Right atrium auricular region (tissue), 2 donors: ENCODE measurements at regions not wholly inside any gene's neighbourhood (a gene's known extent, or its start where the extent isn't known, plus 50 kb on each side); places are given as distances from the start of the nearest gene placed in this dataset.

Source experiments
- DNase-seq: peaks from one replicate; pipeline ENCODE4 v3.0.0-alpha.2; 2019; ENCODE audit warnings: low spot score
- H3K27ac ChIP-seq, 2 donors: fragments of 200-600 bp; sonication (generic); 1 replicate in 1 of 2; 2 replicates in 1 of 2; pipeline ENCODE4 v1.5.1; 2016 to 2019
- H3K27me3 ChIP-seq, 2 donors: fragments of 200-600 bp; sonication (generic); one replicate each; pipeline versions ENCODE4 v1.5.1 to v1.6.0; 2017 to 2019
- H3K36me3 ChIP-seq: fragments of 200-600 bp; sonication (generic); one replicate; pipeline ENCODE4 v1.5.1; 2016
- H3K4me1 ChIP-seq, 2 donors: fragments of 200-600 bp; sonication (generic); one replicate each; pipeline versions ENCODE4 v1.5.1 to v1.6.0; 2017 to 2019
- H3K4me3 ChIP-seq, 2 donors: fragments of 200-600 bp; sonication (generic); 1 replicate in 1 of 2; 2 replicates in 1 of 2; pipeline ENCODE4 v1.5.1; 2017 to 2019; ENCODE audit warnings: mild to moderate bottlenecking in 1 of 2, moderate library complexity in 1 of 2
- H3K9me3 ChIP-seq, 2 donors: fragments of 200-600 bp; sonication (generic); one replicate each; pipeline ENCODE4 v1.5.1; 2019
- CTCF ChIP-seq, 2 donors: fragments of 200-600 bp; sonication (generic); IDR thresholded peaks; one replicate each; pipeline ENCODE4 v1.5.1; 2019; ENCODE audit warnings: antibody characterized with exemption in 2 of 2

DNA sequence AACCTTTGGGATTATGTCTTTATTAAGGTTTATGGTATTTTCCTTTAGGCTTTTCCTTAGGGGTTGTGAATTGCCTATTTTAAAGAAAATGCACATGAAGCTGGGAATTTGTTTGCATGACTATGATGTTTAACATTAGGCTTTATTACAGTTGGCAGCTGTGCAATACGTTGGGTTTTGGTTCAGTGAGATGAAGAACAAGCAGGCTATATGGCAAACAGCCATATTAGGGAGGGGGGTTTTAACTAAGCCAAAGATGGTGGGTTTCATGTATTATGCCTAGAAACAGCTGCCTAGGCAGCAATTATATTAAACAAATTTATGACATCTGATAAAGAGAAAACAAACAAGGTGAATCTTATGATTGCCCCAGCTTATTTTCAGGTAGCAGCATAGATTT is 880.8 kb downstream of the FAM181B start:
- no peak for DNase-seq
- Histone ChIP-seq H3K4me1 (no peaks in the 10 kb centered on the region), H3K27me3 (no peaks in the 10 kb centered on the region), H3K27ac (no peak overlapping the region), H3K4me3 (no peak overlapping the region), H3K36me3 (no peaks in the 10 kb centered on the region), H3K9me3 (no peaks in the 10 kb centered on the region)
- no peak for TF ChIP-seq CTCF (IDR thresholded peaks at IDR 0.05)

DNA sequence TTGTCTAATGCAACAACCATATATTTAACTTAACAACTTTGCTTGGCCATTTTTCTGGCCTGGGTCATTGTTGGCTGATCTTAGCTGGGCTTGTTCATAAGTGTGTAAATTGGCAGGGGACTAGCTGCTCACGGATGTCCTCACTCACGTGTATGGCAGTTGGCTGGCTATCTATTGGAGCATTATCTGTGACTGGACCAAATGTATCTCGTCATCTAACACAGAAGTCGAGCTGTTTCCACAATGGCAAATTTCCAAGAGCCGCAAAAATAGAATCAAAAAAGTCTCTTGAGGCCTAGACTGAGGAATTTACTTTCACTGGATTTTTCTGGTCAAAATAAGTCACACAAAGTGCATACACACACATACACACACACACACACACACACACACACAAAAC is 893.3 kb downstream of the FAM181B start:
- H3K27ac ChIP-seq, result no peak overlapping the region
- no peak for TF ChIP-seq CTCF (IDR thresholded peaks at IDR 0.05)

DNA sequence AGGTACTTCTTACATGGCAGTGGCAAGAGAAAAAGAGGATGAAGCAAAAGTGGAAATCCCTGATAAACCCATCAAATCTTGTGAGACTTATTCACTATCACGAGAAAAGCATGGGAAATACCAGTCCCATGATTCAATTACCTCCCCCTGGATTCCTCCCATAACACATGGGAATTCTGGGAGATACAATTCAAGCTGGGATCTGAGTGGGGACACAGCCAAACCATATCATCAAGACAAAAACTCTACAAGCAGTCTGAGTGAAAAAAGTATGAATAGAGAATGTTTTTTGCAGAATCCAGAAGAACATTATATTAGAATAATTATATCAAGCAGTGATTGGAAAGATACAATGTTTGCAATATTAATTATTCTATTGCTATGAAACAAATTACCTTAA is 893.7 kb downstream of the FAM181B start:
- no peak for DNase-seq

More for the DNA sequence above, 893.3 kb downstream of the FAM181B start:
- H3K4me1 ChIP-seq, result no peaks in the 10 kb centered on the region
- no peaks in the 10 kb centered on the region for H3K27me3 ChIP-seq
- H3K9me3 ChIP-seq, result no peaks in the 10 kb centered on the region
- H3K36me3 ChIP-seq, result no peaks in the 10 kb centered on the region
- no peak for DNase-seq
- H3K4me3 ChIP-seq, result no peak overlapping the region

GRCh38 chr11:81839016-81839415 is 894.6 kb downstream of the FAM181B start:
- no peaks in the 10 kb centered on the region for H3K9me3 ChIP-seq
- H3K27ac ChIP-seq, result no peak overlapping the region
- no peaks in the 10 kb centered on the region for H3K4me1 ChIP-seq
- no peaks in the 10 kb centered on the region for H3K27me3 ChIP-seq
- no peak for DNase-seq
- no peak overlapping the region for H3K4me3 ChIP-seq
- TF ChIP-seq CTCF (IDR thresholded peaks at IDR 0.05), result no peak
- no peaks in the 10 kb centered on the region for H3K36me3 ChIP-seq

More for the DNA sequence above, 893.7 kb downstream of the FAM181B start:
- no peaks in the 10 kb centered on the region for H3K9me3 ChIP-seq
- no peak overlapping the region for H3K4me3 ChIP-seq
- H3K27me3 ChIP-seq, result no peaks in the 10 kb centered on the region
- H3K4me1 ChIP-seq, result no peaks in the 10 kb centered on the region
- no peak overlapping the region for H3K27ac ChIP-seq
- no peak for TF ChIP-seq CTCF (IDR thresholded peaks at IDR 0.05)
- H3K36me3 ChIP-seq, result no peaks in the 10 kb centered on the region

DNA sequence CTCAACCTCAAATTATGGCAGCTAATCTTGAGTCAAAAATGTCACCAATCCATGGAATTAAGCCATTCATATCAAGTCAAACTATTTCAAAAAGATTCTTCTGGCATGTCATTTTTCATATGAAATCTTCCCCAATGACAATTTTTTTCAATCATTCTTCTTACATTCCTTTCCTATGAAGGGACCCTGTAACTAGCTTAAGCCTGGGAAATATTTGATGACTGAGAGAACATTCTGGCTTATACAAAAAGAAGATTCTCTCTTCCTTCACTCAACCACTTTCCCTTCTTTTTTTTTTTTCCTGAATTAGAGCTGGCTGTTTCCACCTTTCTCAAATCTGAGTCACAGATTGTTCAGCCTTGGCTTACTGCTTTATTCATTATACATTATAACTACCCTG is 903.7 kb downstream of the FAM181B start:
- Histone ChIP-seq H3K9me3 (peaks cover 0 to 19% of the 10 kb centered on the region in 2 donors), H3K36me3 (no peaks in the 10 kb centered on the region)
- no peak for TF ChIP-seq CTCF (IDR thresholded peaks at IDR 0.05)

DNA sequence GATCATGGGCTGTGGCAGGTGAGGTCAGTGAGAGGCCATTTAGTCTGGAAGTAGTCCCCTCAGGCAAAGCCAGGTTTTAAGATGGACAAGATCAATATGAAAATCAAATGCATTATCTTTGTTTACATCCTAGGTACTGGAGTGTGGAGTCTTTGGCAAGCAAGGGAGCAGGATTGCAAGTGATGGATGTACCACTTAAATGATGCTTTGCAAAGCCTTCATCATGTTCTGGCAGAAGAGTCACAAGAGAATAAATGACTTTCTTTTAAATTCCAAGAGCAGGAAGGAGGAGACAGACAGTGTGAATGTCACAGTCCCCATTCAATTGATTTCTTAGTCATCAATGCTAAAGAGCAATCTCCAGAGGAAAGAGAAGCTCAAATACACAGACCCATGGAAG is 908.3 kb downstream of the FAM181B start:
- Histone ChIP-seq H3K36me3 (no peaks in the 10 kb centered on the region), H3K9me3 (no peaks in the 10 kb centered on the region), H3K27ac (no peak overlapping the region), H3K4me1 (no peaks in the 10 kb centered on the region), H3K4me3 (no peak overlapping the region), H3K27me3 (no peaks in the 10 kb centered on the region)
- no peak for TF ChIP-seq CTCF (IDR thresholded peaks at IDR 0.05)
- no peak for DNase-seq

More for the DNA sequence above, 903.7 kb downstream of the FAM181B start:
- Histone ChIP-seq H3K27me3 (no peaks in the 10 kb centered on the region), H3K27ac (no peak overlapping the region), H3K4me3 (no peak overlapping the region), H3K4me1 (no peaks in the 10 kb centered on the region)
- DNase-seq, result no peak
